Osteocyte (in vitro differentiated cells): ENCODE measurements at regions not wholly inside any gene's neighbourhood (a gene's known extent, or its start where the extent isn't known, plus 50 kb on each side); places are given as distances from the start of the nearest gene placed in this dataset.

ENCODE experiments used
- DNase-seq: peaks from one replicate; pipeline ENCODE4 v3.0.0; 2021; ENCODE audit warnings: mixed read lengths; ENCODE audit not compliant: unreplicated experiment; ENCODE audit errors: extremely low spot score
- H3K27ac Mint-ChIP-seq: one replicate; pipeline ENCODE4 v1.8.0; 2021; ENCODE audit warnings: mild to moderate bottlenecking, mixed read lengths; ENCODE audit not compliant: unreplicated experiment
- H3K27me3 Mint-ChIP-seq: one replicate; pipeline ENCODE4 v1.8.0; 2021; ENCODE audit warnings: mixed read lengths; ENCODE audit not compliant: unreplicated experiment
- H3K36me3 Mint-ChIP-seq: one replicate; pipeline ENCODE4 v1.8.0; 2021; ENCODE audit warnings: mixed read lengths; ENCODE audit not compliant: unreplicated experiment
- H3K4me1 Mint-ChIP-seq: one replicate; pipeline ENCODE4 v1.8.0; 2021; ENCODE audit warnings: mixed read lengths; ENCODE audit not compliant: unreplicated experiment
- H3K4me3 Mint-ChIP-seq: one replicate; pipeline ENCODE4 v1.8.0; 2021; ENCODE audit warnings: mild to moderate bottlenecking, moderate library complexity, mixed read lengths; ENCODE audit not compliant: unreplicated experiment
- H3K9me3 Mint-ChIP-seq: one replicate; pipeline ENCODE4 v1.8.0; 2021; ENCODE audit warnings: mixed read lengths; ENCODE audit not compliant: unreplicated experiment
- CTCF ChIP-seq: fragments of 200-600 bp; sonication (generic); IDR thresholded peaks from 2 replicates; pipeline ENCODE4 v1.5.0; 2021; ENCODE audit warnings: antibody characterized with exemption, mild to moderate bottlenecking, moderate library complexity

GRCh38 chr18:1270081-1270480 lies 365.4 kb downstream of the ADCYAP1 start:
- Mint-ChIP-seq H3K4me1 (no peaks in the 10 kb centered on the region), H3K27me3 (peaks cover 2% of the 10 kb centered on the region), H3K9me3 (peaks cover 5% of the 10 kb centered on the region), H3K27ac (no peak overlapping the region), H3K36me3 (no peaks in the 10 kb centered on the region), H3K4me3 (no peak overlapping the region)
- DNase-seq = no peak
- no peak for TF ChIP-seq CTCF

GRCh38 chr18:1273469-1273868 lies 368.8 kb downstream of the ADCYAP1 start:
- H3K27ac Mint-ChIP-seq = no peak overlapping the region
- peaks cover 2% of the 10 kb centered on the region for H3K27me3 Mint-ChIP-seq

GRCh38 chr18:1292167-1292566 lies 387.5 kb downstream of the ADCYAP1 start:
- no peaks in the 10 kb centered on the region for H3K4me1 Mint-ChIP-seq
- no peak for DNase-seq
- no peaks in the 10 kb centered on the region for H3K27me3 Mint-ChIP-seq
- H3K9me3 Mint-ChIP-seq = peaks cover 3% of the 10 kb centered on the region
- H3K36me3 Mint-ChIP-seq = no peaks in the 10 kb centered on the region
- H3K27ac Mint-ChIP-seq = no peak overlapping the region
- H3K4me3 Mint-ChIP-seq = no peak overlapping the region
- TF ChIP-seq CTCF = no peak

More at GRCh38 chr18:1273469-1273868, 368.8 kb downstream of the ADCYAP1 start:
- no peaks in the 10 kb centered on the region for H3K4me1 Mint-ChIP-seq
- DNase-seq = no peak
- TF ChIP-seq CTCF = no peak
- H3K4me3 Mint-ChIP-seq = no peak overlapping the region
- peaks cover 6% of the 10 kb centered on the region for H3K9me3 Mint-ChIP-seq
- H3K36me3 Mint-ChIP-seq = no peaks in the 10 kb centered on the region

- no peaks in the 10 kb centered on the region for H3K36me3 Mint-ChIP-seq
- no peak for DNase-seq
- H3K4me3 Mint-ChIP-seq = no peak overlapping the region
- no peaks in the 10 kb centered on the region for H3K27me3 Mint-ChIP-seq
- peaks cover 6% of the 10 kb centered on the region for H3K9me3 Mint-ChIP-seq
- no peak overlapping the region for H3K27ac Mint-ChIP-seq
- H3K4me1 Mint-ChIP-seq = no peaks in the 10 kb centered on the region
- no peak for TF ChIP-seq CTCF
These were observed 389.6 kb downstream of the ADCYAP1 start for GRCh38 chr18:1294229-1294628.

GRCh38 chr18:1296237-1296636 lies 391.6 kb downstream of the ADCYAP1 start:
- Mint-ChIP-seq H3K4me1 (no peaks in the 10 kb centered on the region), H3K4me3 (no peak overlapping the region), H3K9me3 (peaks cover 6% of the 10 kb centered on the region), H3K27ac (no peak overlapping the region), H3K27me3 (no peaks in the 10 kb centered on the region), H3K36me3 (no peaks in the 10 kb centered on the region)
- DNase-seq = no peak
- no peak for TF ChIP-seq CTCF
